HG03354 (cell line): ENCODE measurements at regions not wholly inside any gene's neighbourhood (a gene's known extent, or its start where the extent isn't known, plus 50 kb on each side); places are given as distances from the start of the nearest gene placed in this dataset.
"Not testable (repeated sequence)": the region's sequence is repeated elsewhere in the genome, so short reads cannot be mapped to it uniquely, and the experiment has no call there.

Experiments used
- ATAC-seq: cut with Tn5 transposase; IDR thresholded peaks from one replicate; pipeline ENCODE4 v1.9.1; 2021; ENCODE audit warnings: mild to moderate bottlenecking; ENCODE audit not compliant: unreplicated experiment, poor library complexity, severe bottlenecking

GRCh38 chr5:1609111-1609510 lies 85.4 kb upstream of the LPCAT1 start:
- ATAC-seq, result not testable (repeated sequence)

- not testable (repeated sequence) for ATAC-seq
Measured at GRCh38 chr5:1608336-1608735, 84.6 kb upstream of the LPCAT1 start.

- ATAC-seq, result not testable (repeated sequence)
Measured at GRCh38 chr5:1606951-1607350, 83.2 kb upstream of the LPCAT1 start.

- not testable (repeated sequence) for ATAC-seq
Measured at GRCh38 chr5:1603916-1604315, 80.2 kb upstream of the LPCAT1 start.

GRCh38 chr5:1601565-1601964 lies 77.8 kb upstream of the LPCAT1 start:
- not testable (repeated sequence) for ATAC-seq

GRCh38 chr5:1598950-1599737 lies 75.4 kb upstream of the LPCAT1 start:
- ATAC-seq, result not testable (repeated sequence)

GRCh38 chr5:1597093-1597473 lies 73.3 kb upstream of the LPCAT1 start:
- ATAC-seq, result not testable (repeated sequence)

GRCh38 chr5:1596462-1597092 lies 72.8 kb upstream of the LPCAT1 start:
- ATAC-seq, result not testable (repeated sequence)

- ATAC-seq, result peak; percentile 95
Measured at GRCh38 chr5:1594357-1595106, 70.8 kb upstream of the LPCAT1 start.

GRCh38 chr5:1593903-1594356 lies 70.2 kb upstream of the LPCAT1 start:
- ATAC-seq, result peak; percentile 15

- not testable (repeated sequence) for ATAC-seq
Measured at GRCh38 chr5:1588071-1588694, 64.4 kb upstream of the LPCAT1 start.

GRCh38 chr5:1583081-1583875 lies 59.5 kb upstream of the LPCAT1 start:
- ATAC-seq, result not testable (repeated sequence)

GRCh38 chr5:1579389-1579788 lies 55.6 kb upstream of the LPCAT1 start:
- ATAC-seq, result not testable (repeated sequence)

GRCh38 chr5:1576851-1577250 lies 53.1 kb upstream of the LPCAT1 start:
- not testable (repeated sequence) for ATAC-seq

GRCh38 chr5:1575991-1576714 lies 52.4 kb upstream of the LPCAT1 start:
- ATAC-seq, result not testable (repeated sequence)

GRCh38 chr5:1575491-1575890 lies 51.7 kb upstream of the LPCAT1 start:
- not testable (repeated sequence) for ATAC-seq

- ATAC-seq, result not testable (repeated sequence)
Measured at GRCh38 chr5:1574023-1574318, 50.2 kb upstream of the LPCAT1 start.

- ATAC-seq, result not testable (repeated sequence)
Measured at GRCh38 chr5:1573217-1574022, 49.7 kb upstream of the LPCAT1 start.
